ENCODE measurements at regions not wholly inside any gene's neighbourhood (a gene's known extent, or its start where the extent isn't known, plus 50 kb on each side); places are given as distances from the start of the nearest gene placed in this dataset.
"Not testable (repeated sequence)": the region's sequence is repeated elsewhere in the genome, so short reads cannot be mapped to it uniquely, and the experiment has no call there.

DNA sequence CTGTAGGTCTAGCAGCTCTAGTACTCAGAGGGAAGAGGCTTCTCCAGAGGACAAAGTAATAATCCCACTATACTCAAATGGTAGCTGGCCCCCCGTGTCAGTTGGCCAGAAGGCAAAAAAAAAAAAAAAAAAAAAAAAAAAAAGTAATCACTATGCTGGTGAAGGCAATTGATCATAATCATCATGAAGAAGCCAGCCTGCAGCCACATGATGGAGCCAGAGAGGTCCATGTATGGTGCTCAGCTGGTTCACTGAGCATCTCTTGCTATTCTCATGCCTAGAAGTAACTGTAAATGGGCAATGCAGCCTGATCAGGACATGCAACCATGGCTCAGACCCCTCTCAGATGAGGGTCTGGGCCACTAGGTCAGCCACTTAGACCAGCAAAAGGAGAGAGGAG is 378.8 kb downstream of the MED13L start:
- no peak for DNase-seq

DNA sequence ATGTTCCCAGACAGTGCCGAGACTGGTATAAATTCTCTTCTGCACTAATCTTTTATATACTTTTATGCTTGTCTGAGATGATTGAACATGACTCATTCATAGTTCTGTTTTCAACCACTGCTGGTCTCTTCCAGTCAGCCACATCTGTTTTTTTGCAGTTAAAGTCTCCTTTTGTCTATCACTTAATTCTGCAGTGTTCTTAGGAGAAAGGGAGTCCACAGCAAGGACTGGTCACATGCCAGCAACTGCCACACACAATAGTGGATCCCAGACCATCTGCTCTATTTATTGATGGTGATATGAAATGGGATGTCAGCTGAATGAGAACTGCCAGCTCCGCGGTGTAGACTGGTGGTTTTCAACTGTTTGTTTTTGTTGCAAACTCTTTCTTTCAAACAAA is 379.8 kb downstream of the MED13L start:
- no peak for DNase-seq

DNA sequence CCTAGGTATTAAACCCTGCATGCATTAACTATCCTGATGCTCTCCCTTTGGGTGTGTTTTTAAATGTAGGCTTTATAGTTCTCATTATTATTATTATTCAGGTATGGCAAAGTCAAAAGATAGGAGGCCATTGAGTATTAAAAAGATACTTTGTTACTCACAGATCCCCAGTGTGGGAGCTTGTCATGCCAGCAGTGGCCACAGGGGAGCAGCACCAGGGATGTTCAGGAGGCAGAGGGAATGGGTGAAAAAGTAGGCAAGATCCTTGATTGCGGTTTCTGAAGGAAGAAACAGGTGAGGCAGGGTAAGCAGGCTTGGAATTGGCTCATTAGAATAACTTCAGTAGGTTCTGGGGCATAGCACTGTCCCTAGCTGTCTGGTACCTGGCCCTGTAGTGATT is 382.2 kb downstream of the MED13L start:
- no peak for DNase-seq

DNA sequence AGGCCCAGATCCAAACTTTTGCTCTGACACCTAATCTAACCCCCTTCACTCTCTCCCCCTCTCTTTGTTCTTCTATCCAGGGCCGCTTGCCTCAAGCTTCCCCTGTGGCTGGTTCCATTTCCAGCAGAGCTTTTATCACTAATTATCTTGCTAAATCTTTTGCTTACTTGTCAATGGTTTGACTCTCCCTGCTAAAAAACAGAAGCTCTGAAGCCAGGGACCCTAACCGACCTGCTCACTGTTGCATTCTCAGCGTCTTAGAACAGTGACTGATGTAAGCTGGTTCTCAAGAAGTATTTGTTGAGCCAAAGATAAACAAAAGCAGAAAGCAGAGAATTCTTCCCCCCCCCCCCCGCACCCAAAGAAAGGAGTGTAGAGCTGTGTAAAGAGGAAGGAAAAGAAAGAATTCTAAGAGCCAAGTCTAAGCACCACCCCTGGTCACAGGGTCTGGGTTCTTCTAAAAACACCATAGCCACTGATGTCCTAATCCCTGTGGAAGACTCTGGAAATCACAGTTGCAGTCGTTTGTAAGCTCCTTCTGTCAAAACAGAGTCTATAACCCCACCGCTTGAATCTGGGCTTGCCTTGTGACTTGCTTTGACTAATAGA is 385.8 kb downstream of the MED13L start:
- DNase-seq: no peak

- no peak for DNase-seq
Observed at GRCh38 chr12:115886666-115887065, 390.8 kb downstream of the MED13L start.

DNA sequence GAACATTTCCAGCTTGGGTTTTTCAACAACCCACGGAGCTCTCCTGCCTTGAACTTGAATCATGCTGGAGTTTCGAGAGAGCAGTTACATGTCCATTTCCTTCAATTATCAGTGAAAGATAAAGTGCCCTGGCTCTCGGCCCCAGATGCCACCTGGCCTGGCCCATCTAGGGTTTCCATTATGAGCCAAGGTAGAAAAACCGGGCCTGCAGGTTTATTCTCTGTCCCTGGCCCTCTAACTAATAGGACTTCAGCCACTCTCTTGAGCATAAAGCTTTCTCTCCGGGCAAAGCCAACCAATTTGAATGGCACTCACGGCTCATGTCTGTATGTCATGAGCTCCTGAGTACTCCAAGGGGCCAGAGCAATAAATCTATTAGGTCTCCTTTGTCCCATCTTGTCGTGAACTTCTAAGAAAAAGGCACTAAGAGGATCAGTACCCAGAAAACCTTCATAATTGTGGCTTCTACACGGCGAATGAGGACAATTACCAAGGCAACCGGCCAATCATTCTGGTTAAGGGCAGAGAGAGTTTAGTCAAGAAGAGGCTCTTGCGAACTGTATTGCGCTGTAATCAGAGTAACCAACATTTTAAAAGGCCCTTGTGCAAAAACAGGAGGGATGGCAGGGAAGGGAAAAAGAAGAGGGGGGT is 392.3 kb downstream of the MED13L start:
- DNase-seq: peak; percentile 82

DNA sequence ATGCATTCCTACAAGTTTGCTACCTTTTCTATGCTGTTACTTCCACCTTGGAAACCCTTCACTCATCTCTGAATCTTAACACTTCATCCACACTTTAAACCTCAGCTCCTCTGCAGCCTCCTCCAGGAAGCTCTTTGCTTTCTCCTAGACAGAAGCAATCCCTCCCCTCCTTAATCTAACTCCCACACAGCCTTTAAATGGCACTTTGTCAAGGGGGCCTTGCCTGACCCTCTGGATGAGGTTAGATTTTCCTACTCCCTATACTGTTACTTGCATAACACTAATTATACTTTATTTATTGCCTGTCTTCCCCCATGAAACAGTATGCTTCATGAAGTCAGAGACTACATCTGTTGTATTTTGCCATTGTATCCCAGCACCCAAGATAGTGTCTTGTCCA is 394.6 kb downstream of the MED13L start:
- no peak for DNase-seq

DNA sequence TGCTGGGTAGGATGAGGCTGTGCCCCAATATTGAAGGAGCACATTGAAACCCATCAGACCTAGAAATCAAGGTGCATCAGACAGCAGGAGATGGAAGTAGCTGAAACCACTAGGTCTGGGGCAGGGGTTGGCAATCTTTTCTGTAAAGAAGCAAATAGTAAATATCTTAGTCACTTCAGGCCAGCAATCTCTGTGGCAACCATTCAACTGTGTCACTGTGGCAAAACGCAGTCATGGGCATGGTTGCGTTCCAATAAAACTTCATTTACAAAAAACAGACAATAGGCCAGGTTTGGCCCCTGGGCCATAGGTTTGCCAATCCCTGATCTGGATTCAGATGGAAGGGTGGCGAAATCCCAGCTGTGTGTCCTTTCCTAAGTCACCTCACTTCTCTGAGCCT is 397.3 kb downstream of the MED13L start:
- no peak for DNase-seq

- DNase-seq: no peak
Observed at GRCh38 chr12:115879354-115879753, 398.1 kb downstream of the MED13L start.

DNA sequence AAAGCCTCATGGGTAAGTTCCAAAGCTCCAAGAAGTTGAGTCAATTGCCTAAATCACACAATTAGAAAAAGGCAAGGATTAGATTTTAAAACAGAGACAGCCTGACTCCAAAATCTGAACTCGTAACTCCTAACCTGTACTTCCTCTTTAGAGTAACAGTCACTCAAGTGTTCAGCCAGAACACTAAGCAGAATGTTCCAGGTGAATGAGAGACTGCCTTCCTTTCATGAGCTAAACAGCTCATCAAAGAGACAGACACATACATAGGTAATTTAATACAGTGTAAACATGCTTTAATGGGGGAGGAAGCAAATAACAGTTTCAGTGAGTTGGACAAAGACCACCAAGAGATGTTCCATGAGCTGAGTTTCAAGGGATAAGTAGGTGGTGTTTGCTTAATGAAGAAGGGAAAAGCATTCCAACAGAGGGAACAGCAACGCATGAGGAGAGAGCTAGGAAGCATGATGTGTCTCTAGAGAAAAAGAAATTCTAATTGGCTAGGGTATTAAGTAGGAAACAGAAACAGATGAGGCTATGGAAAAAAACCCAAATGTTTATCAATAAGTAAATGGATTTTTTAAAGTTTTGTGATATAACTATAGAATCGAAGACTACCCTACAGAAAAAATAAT is 403.9 kb downstream of the MED13L start:
- DNase-seq: no peak

GRCh38 chr12:115872919-115873357 is 404.6 kb downstream of the MED13L start:
- no peak for DNase-seq

- DNase-seq: no peak
Observed at GRCh38 chr12:115872212-115872611, 405.3 kb downstream of the MED13L start.

- DNase-seq: peak; percentile 46
Observed at GRCh38 chr12:115871714-115872113, 405.8 kb downstream of the MED13L start.

GRCh38 chr12:115870510-115870909 is 407.0 kb downstream of the MED13L start:
- no peak for DNase-seq

GRCh38 chr12:115870021-115870420 is 407.5 kb downstream of the MED13L start:
- DNase-seq: no peak

DNA sequence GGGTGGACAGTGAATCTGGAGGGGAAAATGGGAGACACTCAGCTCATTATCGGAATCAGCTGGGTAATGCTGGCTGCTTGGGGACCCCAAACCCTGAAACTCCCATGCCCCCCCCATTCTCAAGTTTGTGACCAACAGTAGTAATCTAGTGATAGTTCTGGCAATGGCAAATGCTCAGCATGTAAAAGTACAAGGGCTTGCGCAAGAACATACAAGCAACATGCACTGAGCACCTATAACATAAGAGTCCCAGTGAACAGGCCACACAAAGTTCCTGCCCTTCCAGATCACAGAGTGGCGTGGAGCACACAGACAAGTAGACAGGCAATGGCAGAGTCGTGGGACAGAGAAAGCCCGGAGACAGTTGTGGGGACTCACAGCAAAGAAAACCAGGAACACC is 407.9 kb downstream of the MED13L start:
- no peak for DNase-seq

- DNase-seq: no peak
Observed at GRCh38 chr12:115868624-115869023, 408.9 kb downstream of the MED13L start.

DNA sequence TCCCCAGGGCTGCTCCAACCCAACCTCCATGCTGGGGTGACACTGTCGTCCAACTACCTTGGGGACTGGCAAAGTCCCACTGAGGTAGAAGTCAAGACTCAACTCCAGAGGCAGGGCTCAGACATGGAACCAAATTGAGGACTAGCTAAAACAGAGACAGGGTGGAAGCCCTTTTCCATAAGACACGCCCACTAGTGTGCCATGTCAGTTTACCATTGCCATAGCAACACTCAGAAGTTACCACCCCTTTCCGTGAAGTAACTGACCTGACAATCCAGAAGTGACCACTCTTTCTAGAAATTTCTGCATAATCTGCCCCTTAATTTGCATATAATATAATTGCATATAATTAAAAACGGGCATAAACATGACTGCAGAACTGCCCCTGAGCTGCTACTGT is 409.6 kb downstream of the MED13L start:
- DNase-seq: no peak

- DNase-seq: no peak
Observed at GRCh38 chr12:115866909-115867525, 410.5 kb downstream of the MED13L start.

DNA sequence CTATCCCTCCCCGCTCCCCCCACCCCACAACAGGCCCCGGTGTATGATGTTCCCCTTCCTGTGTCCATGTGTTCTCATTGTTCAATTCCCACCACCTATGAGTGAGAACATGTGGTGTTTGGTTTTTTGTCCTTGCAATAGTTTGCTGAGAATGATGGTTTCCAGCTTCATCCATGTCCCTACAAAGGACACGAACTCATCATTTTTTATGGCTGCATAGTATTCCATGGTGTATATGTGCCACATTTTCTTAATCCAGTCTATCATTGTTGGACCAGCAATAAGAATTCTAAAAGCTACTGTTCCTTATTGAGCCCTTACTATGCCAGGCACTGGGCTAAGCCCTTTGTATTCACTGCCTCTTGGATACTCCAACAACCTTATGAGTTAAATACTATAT is 411.2 kb downstream of the MED13L start:
- DNase-seq: not testable (repeated sequence)

GRCh38 chr12:115864396-115864795 is 413.1 kb downstream of the MED13L start:
- DNase-seq: no peak

DNA sequence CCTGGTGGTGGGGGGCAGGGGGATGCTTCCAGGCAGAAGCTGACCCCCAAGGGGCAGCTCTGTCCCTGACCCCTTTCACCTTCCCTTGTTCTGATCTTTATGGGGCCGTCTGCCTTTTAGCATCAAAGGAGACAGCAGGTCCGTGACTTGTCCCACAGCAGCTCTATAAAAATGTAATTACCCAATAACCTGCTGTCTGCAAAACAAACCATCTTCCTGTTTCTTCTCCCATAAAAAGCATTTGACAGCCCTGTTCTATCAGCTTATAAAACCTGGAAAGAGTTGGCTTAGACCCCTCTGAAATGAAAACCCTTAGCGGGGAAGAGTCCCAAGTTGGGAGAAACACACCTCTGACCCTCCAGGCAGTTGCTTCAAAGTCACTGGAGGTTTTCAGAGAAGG is 416.9 kb downstream of the MED13L start:
- DNase-seq: no peak

DNA sequence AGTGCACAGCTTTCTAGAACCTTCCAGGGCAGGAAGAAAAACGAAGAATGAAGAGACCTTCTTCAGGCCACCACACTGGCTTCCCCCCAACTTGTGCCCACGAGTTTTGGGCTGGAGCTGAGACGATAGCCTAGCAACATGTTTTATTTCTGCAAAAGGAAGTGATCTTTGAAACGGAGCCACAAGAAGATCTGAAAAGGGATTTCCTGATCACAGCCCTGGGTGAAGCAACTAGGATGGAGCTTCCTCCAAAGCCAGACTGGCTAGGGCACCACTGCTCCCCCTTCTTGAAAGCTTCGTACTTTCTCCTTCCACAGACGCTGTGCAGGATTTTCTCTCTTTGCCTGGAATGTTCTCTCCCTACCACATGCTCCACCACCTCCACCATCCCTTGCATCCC is 418.3 kb downstream of the MED13L start:
- DNase-seq: no peak

- no peak for DNase-seq
Observed at GRCh38 chr12:115857923-115858322, 419.6 kb downstream of the MED13L start.

Data from NCI-H1092 treated with DMSO at 0.1 percent for 48 hours (cell line).